HAP-1 (cell line): ENCODE measurements at regions not wholly inside any gene's neighbourhood (a gene's known extent, or its start where the extent isn't known, plus 50 kb on each side); places are given as distances from the start of the nearest gene placed in this dataset.

ENCODE experiments used
- DNase-seq, 2 experiments: peaks; one replicate each; pipeline ENCODE4 v3.0.0-alpha.2; 2016 to 2020; ENCODE audit warnings: low spot score in 2 of 2
- H3K27me3 ChIP-seq: fragments of 250-450 bp; sonication (Bioruptor Pico); 2 replicates; pipeline ENCODE4 v1.5.1; 2020; ENCODE audit warnings: low read depth, mild to moderate bottlenecking, moderate library complexity
- H3K36me3 ChIP-seq: fragments of 250-450 bp; sonication (Bioruptor Pico); replicated peaks from 2 replicates; pipeline ENCODE4 v1.5.1; 2020; ENCODE audit warnings: mild to moderate bottlenecking
- H3K4me1 ChIP-seq: fragments of 250-450 bp; sonication (Bioruptor Pico); 2 replicates; pipeline ENCODE4 v1.5.1; 2020; ENCODE audit warnings: mild to moderate bottlenecking
- H3K4me3 ChIP-seq: fragments of 250-450 bp; sonication (Bioruptor Pico); 2 replicates; pipeline ENCODE4 v1.5.1; 2020; ENCODE audit warnings: mild to moderate bottlenecking, moderate library complexity
- H3K9me3 ChIP-seq: fragments of 250-450 bp; sonication (Bioruptor Pico); 2 replicates; pipeline ENCODE4 v1.5.1; 2020; ENCODE audit warnings: mild to moderate bottlenecking, moderate library complexity
- in situ Hi-C: fragments of 300-500 bp; cut with MboI; formaldehyde crosslinking; loops from 3 replicates; pipeline ENCODE4 v1.14.3; 2020; ENCODE audit warnings: low sequenced_read_pairs, inconsistent platforms, mixed read lengths

- Histone ChIP-seq H3K36me3 (no peaks in the 10 kb centered on the region), H3K9me3 (no peaks in the 10 kb centered on the region), H3K4me3 (no peak overlapping the region), H3K27me3 (no peaks in the 10 kb centered on the region), H3K4me1 (no peaks in the 10 kb centered on the region)
- in situ Hi-C loops: no loop called here
- DNase-seq: no peak
These were observed 72.8 kb downstream of the PSMG1 start for GRCh38 chr21:39110431-39110830.

DNA sequence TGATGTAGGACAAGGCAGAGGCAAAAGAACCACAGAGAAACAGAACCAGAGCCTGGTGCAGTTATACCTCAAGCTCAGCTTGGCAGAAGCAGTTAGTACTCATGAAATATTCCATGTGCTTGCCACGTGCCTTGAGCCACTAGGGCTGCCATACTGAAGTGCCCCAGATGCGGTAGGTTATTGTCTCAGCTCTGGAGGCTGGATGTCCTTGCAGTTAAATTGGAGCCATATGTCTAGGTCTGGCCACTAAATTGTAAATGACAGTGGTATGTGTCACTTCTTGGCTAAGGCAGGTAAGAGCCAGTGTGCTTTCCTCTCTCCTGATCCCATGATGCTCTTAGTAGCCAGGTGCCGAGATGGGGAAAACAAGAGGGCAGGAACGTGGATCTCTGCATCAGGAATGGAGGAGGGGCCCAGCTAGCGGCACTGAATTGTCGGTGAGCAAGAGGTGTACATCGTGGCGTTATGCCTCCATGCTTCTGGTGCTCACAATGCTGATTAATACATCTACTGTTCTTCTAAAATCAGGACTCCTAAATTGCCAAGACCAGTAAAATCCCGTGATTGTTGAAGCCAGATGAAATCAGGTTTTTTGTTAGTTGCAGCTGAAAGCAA, 73.5 kb downstream of the PSMG1 start:
- Histone ChIP-seq H3K36me3 (no peaks in the 10 kb centered on the region), H3K4me1 (no peaks in the 10 kb centered on the region), H3K27me3 (no peaks in the 10 kb centered on the region), H3K4me3 (no peak overlapping the region), H3K9me3 (no peaks in the 10 kb centered on the region)
- DNase-seq: no peak
- in situ Hi-C loops: no loop called here

DNA sequence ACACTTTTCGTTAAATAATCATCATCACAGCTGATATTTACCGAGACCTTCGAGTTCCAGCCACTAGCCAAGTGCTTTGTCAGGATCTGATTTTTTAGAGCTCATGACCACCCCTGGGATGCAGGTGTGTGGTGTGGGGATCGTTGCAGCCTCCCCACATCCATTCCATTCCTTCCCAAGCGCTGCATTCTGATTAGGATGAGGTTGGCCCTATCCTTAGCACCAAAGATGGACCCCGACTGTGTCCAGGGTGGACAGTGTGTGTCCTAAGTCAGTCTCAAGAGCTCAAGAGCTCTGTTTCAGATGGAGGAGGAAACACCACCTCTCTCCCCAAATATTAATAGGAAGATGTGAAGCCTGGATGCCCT, 74.1 kb downstream of the PSMG1 start:
- no peak for DNase-seq
- in situ Hi-C loops: no loop called here
- no peak overlapping the region for H3K4me3 ChIP-seq
- no peaks in the 10 kb centered on the region for H3K36me3 ChIP-seq
- no peaks in the 10 kb centered on the region for H3K9me3 ChIP-seq
- no peaks in the 10 kb centered on the region for H3K4me1 ChIP-seq
- H3K27me3 ChIP-seq: no peaks in the 10 kb centered on the region

- no peaks in the 10 kb centered on the region for H3K36me3 ChIP-seq
- no peak for DNase-seq
- no peaks in the 10 kb centered on the region for H3K27me3 ChIP-seq
- H3K4me1 ChIP-seq: no peaks in the 10 kb centered on the region
- in situ Hi-C loops: no loop called here
- no peaks in the 10 kb centered on the region for H3K9me3 ChIP-seq
- H3K4me3 ChIP-seq: no peak overlapping the region
These were observed 74.7 kb downstream of the PSMG1 start for GRCh38 chr21:39108291-39109162.

GRCh38 chr21:39107739-39108138, 75.5 kb downstream of the PSMG1 start:
- Histone ChIP-seq H3K27me3 (no peaks in the 10 kb centered on the region), H3K4me1 (no peaks in the 10 kb centered on the region), H3K9me3 (no peaks in the 10 kb centered on the region), H3K36me3 (no peaks in the 10 kb centered on the region), H3K4me3 (no peak overlapping the region)
- no peak for DNase-seq
- in situ Hi-C loops: no loop called here

DNA sequence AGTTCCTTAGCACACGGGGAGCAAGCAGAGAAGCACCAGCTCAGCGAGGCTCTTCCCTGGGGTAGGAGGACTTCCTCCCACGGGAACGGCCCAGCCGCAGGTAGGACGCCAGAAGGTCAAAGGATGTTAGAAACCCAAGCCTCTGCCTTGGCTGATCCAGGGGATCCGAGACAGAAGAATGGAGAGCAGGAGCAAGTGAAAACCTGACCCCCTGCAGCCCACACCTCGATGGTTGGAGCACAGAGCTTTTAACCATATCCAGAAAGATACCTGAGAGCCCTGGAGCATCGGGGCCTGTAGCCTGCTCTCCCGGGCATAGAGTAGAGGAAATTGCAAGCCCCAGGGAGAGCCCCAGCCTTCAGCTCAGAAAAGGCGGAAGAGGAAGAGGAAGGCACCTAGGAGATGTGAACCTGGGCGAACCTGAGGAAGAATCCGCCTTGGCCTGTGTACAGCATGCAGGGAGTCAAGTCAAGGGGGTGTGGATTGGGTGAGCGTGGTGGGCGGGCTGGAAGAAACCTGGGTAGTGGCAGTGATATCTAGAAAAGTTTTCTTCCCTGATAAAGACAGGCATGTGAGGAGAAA, 76.3 kb downstream of the PSMG1 start:
- no peak overlapping the region for H3K4me3 ChIP-seq
- H3K4me1 ChIP-seq: no peaks in the 10 kb centered on the region
- H3K27me3 ChIP-seq: no peaks in the 10 kb centered on the region
- no peaks in the 10 kb centered on the region for H3K36me3 ChIP-seq
- in situ Hi-C loops: no loop called here
- H3K9me3 ChIP-seq: no peaks in the 10 kb centered on the region
- no peak for DNase-seq

- Histone ChIP-seq H3K4me1 (no peaks in the 10 kb centered on the region), H3K9me3 (no peaks in the 10 kb centered on the region), H3K4me3 (no peak overlapping the region), H3K27me3 (no peaks in the 10 kb centered on the region), H3K36me3 (no peaks in the 10 kb centered on the region)
- no peak for DNase-seq
- in situ Hi-C loops: no loop called here
These were observed 77.4 kb downstream of the PSMG1 start for GRCh38 chr21:39105836-39106235.

DNA sequence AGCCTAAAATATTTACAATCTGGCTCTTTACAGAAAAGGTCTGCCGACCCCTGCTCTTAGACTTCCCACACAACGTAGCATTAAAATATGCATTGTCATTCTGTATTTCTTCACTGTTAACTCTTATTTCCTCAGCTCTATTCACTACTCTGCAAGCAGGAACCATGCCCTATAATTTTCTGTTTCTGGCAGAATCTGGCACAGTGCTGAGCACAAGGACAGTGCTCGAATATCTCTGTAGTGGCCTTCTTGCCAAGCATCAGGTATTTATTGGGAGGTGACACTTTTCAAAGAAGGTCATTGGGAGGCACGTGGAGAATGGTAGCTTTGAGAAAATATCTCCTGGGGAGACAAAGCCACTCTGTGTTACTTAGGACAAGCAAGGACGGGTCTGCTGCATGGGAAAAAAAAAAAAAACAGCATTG, 77.9 kb downstream of the PSMG1 start:
- in situ Hi-C loops: no loop called here
- no peak overlapping the region for H3K4me3 ChIP-seq
- no peak for DNase-seq

DNA sequence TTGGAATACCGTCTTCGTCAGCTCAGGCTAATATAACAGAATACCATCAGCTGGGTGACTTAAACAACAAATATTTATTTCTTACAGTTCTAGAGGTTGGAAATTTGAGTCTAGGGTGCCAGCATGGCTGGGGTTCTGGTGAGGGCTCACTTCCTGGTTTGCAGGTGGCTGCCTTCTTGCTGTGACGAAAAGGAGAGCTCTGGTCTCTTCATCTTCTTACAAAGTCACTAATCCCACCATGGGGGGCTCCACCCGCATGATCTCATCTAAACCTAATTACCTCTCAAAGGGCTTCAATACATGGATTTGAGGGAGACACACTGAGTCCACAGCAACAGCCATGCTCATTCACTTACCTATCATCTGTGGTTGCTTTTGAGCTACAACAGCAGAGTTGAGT, 78.3 kb downstream of the PSMG1 start:
- Histone ChIP-seq H3K9me3 (no peaks in the 10 kb centered on the region), H3K4me3 (no peak overlapping the region), H3K36me3 (no peaks in the 10 kb centered on the region), H3K27me3 (no peaks in the 10 kb centered on the region), H3K4me1 (no peaks in the 10 kb centered on the region)
- in situ Hi-C loops: no loop called here
- no peak for DNase-seq

More for the DNA sequence above, 77.9 kb downstream of the PSMG1 start:
- no peaks in the 10 kb centered on the region for H3K9me3 ChIP-seq
- no peaks in the 10 kb centered on the region for H3K27me3 ChIP-seq
- H3K36me3 ChIP-seq: no peaks in the 10 kb centered on the region
- H3K4me1 ChIP-seq: no peaks in the 10 kb centered on the region

- in situ Hi-C loops: no loop called here
- H3K9me3 ChIP-seq: no peaks in the 10 kb centered on the region
- no peaks in the 10 kb centered on the region for H3K4me1 ChIP-seq
- no peak overlapping the region for H3K4me3 ChIP-seq
- H3K36me3 ChIP-seq: no peaks in the 10 kb centered on the region
- H3K27me3 ChIP-seq: no peaks in the 10 kb centered on the region
- DNase-seq: no peak
These were observed 79.6 kb downstream of the PSMG1 start for GRCh38 chr21:39103689-39104088.

DNA sequence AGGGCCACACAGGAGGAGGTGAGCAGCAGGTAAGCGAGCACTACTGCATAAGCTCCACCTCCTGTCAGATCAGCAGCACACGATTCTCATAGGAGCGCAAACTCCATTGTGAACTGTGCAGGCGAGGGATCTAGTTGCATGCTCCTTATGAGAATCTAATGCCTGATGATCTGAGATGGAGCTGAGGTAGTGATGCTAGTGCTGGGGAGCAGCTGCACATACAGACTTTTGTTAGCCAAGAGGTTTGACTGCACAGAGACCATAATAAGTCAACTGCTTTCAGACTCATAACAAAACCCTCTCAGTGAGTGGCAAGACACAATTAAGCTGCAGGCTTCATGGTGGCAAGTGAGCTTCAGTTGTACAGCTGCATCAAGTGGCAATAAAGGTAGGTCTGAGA, 83.4 kb downstream of the PSMG1 start:
- Histone ChIP-seq H3K9me3 (no peaks in the 10 kb centered on the region), H3K36me3 (no peaks in the 10 kb centered on the region), H3K4me1 (no peaks in the 10 kb centered on the region), H3K27me3 (no peaks in the 10 kb centered on the region), H3K4me3 (no peak overlapping the region)
- DNase-seq: no peak
- in situ Hi-C loops: no loop called here

DNA sequence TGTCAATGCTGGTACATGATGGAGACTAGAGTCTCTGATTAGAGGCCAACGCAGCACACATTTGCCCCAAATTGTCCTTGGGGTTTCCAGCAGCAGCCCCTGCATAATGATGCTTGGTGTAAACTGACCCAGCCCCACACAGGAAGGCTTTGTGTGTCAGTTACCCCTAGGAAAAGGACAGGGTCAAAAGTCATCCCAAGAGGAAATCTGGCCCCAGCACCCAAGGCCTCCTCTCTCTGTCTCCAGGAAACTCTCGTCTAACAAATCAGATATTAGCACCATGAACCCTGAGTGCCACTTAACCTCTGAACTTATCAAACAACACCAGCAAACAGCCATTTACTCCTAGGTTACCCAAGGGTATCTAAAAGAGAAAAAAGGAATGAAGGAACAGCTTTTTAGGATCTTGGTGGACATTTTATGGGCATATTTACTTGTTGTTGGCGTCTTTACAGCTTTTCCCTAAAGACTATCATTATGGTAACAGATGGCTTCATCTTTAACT, 84.5 kb downstream of the PSMG1 start:
- in situ Hi-C loops: no loop called here
- H3K9me3 ChIP-seq: no peaks in the 10 kb centered on the region
- H3K27me3 ChIP-seq: no peaks in the 10 kb centered on the region
- H3K36me3 ChIP-seq: no peaks in the 10 kb centered on the region
- no peak overlapping the region for H3K4me3 ChIP-seq
- H3K4me1 ChIP-seq: no peaks in the 10 kb centered on the region
- DNase-seq: no peak

GRCh38 chr21:39097981-39098380, 85.3 kb downstream of the PSMG1 start:
- in situ Hi-C loops: no loop called here
- H3K36me3 ChIP-seq: no peaks in the 10 kb centered on the region
- no peak for DNase-seq
- H3K4me3 ChIP-seq: no peak overlapping the region
- H3K9me3 ChIP-seq: no peaks in the 10 kb centered on the region
- no peaks in the 10 kb centered on the region for H3K27me3 ChIP-seq
- H3K4me1 ChIP-seq: no peaks in the 10 kb centered on the region

- no peaks in the 10 kb centered on the region for H3K9me3 ChIP-seq
- no peak overlapping the region for H3K4me3 ChIP-seq
- H3K36me3 ChIP-seq: no peaks in the 10 kb centered on the region
- in situ Hi-C loops: no loop called here
- H3K4me1 ChIP-seq: no peaks in the 10 kb centered on the region
- H3K27me3 ChIP-seq: no peaks in the 10 kb centered on the region
- DNase-seq: no peak
These were observed 85.9 kb downstream of the PSMG1 start for GRCh38 chr21:39097335-39097861.
